NCI-H748 treated with DMSO at 0.1 percent for 48 hours (cell line): ENCODE measurements at regions not wholly inside any gene's neighbourhood (a gene's known extent, or its start where the extent isn't known, plus 50 kb on each side); places are given as distances from the start of the nearest gene placed in this dataset.

Experiments used
- DNase-seq: peaks from one replicate; lab custom pipeline; 2025; lab: John Stamatoyannopoulos, UW

GRCh38 chr1:195828325-195828724 is 779.9 kb downstream of the KCNT2 start:
- DNase-seq = no peak

- no peak for DNase-seq
These were observed 787.3 kb downstream of the KCNT2 start for GRCh38 chr1:195820925-195821324.

GRCh38 chr1:195806060-195806459 is 802.2 kb downstream of the KCNT2 start:
- DNase-seq = no peak

DNA sequence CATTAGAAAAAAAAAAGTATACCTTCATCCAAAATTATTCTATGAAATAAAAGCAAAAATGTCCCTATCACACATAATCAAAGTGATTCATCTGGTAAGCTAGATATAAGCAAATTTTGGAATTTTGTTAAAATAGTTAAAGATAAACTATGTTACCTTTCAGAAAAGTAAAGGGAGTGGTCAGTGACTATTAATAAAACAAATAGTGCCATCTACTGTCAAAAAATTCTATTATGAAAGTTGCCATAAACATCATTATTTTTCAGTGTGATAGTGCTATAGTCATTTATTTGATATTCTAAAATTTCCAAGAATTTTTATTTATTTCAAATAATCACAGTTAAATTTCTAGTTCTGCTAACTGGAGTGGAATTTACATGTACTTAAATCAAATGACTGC is 803.7 kb downstream of the KCNT2 start:
- DNase-seq = no peak

GRCh38 chr1:195799016-195799415 is 809.2 kb downstream of the KCNT2 start:
- no peak for DNase-seq

GRCh38 chr1:195794225-195794624 is 814.0 kb downstream of the KCNT2 start:
- DNase-seq = no peak

DNA sequence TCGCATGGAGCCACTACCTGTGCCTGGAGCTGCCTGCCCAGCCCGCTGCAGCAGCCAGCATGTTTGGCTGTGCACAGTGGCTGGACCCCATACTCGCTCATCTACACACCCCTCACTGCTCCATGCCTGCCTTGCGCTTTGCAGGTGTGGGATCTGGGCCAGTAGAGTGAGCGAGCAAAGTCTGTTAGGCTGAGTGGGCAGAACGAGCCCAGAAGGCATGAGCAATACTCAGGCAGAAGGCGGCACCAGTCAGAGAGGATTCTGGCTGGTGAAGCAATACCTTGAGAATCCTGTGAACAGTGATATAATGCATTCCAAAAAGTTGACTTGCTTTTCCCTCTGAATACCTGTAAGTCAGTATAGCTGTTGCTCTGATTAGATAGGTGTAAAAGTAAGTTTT is 816.4 kb downstream of the KCNT2 start:
- DNase-seq = no peak

DNA sequence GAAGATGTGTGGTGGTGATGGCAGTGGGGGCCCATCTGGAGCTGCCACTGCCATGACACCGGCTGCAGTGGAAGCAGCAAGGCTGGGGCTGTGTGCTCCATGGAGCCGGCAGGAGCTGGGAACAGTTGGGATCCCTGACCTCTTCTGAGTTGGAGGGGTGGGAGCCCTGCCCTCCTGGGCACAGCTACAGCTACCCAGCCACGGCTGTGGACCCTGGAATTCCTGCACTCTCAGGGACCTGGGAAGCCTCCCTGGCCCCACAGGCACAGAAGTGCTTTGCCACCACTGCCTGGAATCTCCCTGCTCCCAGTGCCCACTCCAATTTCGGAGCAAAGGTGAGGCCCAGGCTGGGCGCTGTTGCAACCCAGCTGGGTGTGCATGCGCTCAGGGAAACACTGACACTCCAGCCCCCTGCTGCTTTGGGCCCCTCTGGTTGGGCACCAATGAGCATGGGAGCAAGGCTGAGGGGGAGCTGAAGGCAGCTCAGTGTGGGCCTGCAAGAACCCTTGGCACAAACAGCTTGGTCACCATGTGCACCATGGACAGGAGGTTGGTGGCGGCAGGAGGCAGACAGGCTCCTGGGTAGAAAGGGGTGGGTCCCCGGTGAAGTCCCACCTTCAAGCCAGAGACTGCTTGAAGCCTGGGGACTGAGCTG is 817.6 kb downstream of the KCNT2 start:
- no peak for DNase-seq

- DNase-seq = no peak
These were observed 818.9 kb downstream of the KCNT2 start for GRCh38 chr1:195789321-195789720.

GRCh38 chr1:195788721-195789120 is 819.5 kb downstream of the KCNT2 start:
- DNase-seq = no peak

DNA sequence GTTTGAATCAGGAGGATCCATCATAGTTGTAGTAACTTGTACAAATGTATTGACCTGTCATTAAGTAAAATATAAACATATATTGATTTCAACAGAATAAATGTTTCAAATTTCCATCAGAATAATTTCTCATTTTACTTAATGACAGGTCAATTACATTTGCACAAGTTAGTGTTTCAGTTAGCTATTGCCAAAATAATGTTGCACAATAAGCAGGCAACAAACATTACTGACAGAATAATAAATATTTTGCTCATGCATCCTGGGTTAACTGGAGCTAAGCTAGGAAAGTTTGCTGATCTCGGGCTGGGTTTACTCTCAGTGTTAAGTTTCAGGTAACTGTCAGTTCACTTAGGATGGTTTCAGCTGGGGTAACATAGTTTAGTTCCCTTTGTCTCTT is 822.4 kb downstream of the KCNT2 start:
- DNase-seq = no peak

GRCh38 chr1:195773931-195774330 is 834.3 kb downstream of the KCNT2 start:
- DNase-seq = no peak

DNA sequence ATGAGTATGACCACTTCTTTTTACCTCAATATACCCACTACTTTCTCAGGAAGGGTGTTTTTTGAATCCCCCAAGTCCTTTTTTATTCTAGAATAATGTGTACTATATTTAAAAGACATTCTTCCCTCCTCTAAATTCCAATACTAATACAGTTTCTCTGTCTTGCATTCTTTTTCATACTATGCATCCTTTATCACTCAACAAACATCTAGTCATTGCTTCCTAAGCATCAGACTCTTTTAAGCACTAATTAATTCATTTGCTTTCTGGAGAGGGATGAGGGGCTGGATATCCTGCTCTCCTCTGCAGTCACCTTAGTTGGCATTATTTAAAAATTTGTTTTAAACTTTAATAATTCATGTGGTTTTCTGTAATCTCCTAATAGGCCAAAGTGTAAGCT is 838.8 kb downstream of the KCNT2 start:
- no peak for DNase-seq

DNA sequence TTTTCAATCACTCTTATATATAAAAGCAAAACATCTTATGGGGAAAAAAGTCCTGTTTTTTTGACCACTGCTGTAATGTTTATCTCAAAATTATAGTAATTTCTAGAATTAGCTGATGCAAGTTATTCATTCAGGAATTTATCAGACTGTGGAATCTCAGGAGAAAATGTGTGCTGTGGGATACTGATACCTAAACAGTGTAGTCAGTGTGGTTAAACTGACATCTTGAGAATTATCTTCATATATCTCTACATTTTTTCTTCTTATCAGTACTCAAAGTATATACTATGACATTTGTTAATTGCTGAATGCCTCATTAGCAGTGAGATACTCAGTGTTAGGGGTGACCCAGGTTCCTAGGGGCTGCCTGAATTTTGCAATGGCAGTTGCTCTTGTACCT is 839.3 kb downstream of the KCNT2 start:
- DNase-seq = no peak

- DNase-seq = no peak
These were observed 839.9 kb downstream of the KCNT2 start for GRCh38 chr1:195768377-195768776.

GRCh38 chr1:195766709-195767108 is 841.5 kb downstream of the KCNT2 start:
- no peak for DNase-seq

GRCh38 chr1:195765099-195765498 is 843.1 kb downstream of the KCNT2 start:
- DNase-seq = no peak

DNA sequence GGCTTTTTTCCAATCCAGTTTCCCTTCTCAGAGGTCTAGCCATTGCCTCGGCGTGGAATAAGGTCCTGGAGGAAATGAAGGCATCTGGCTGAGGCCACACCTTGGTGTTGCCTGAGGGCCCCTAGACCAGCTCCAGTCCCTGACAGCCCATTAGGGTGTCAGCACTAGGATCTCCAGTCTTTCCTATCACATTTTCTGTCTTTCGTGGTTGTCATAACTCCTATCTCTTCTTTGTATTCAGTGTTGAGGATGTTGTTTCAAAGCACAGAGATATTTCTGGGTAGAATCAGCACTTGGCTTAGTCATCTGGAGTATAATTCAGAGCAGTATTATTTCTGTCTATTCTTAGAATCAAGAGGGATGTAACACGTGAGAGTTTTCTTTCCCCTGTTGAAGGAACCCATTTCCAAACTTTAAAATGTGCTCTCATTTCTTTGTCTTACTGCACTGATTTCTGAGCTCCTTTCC is 844.3 kb downstream of the KCNT2 start:
- DNase-seq = no peak

GRCh38 chr1:195763146-195763906 is 844.9 kb downstream of the KCNT2 start:
- DNase-seq = no peak

DNA sequence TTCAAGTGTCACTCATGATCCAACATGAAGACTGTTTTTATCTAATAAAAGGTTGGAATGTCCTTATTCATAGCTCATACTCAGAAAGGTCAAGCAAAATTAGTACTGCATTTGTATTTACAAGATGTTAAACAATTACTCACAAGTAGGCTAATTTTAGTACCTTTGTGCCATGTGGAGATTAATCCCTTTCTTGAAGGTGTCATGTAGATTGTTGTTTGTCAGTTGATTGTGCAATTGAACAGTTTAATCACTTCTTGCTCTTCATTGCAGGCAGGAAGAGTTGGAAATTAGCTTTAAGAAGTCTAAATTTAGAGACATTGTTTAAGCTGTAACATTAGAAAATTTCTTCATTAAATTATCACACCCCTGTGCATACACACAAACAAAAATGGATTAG is 847.1 kb downstream of the KCNT2 start:
- DNase-seq = no peak

- DNase-seq = no peak
These were observed 852.1 kb downstream of the KCNT2 start for GRCh38 chr1:195756109-195756508.

- no peak for DNase-seq
These were observed 853.4 kb downstream of the KCNT2 start for GRCh38 chr1:195754874-195755273.

DNA sequence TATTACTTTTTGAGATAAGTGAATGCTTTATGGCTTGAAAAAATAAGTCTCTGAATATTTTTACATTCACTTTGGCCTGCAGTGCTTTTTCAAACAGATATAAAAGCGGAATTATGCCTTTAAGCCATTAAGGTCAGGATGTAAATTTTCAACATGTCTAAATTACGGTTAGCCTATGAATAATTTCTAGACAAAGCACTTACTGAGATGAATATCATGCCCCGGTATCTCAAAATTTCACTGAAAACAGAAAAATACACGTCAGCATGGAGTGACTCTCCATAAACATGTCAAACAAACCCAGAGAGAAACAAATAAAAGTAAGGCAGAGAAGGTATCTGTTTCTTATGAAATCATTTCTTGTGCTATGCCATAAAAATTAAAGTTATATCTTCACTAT is 853.9 kb downstream of the KCNT2 start:
- DNase-seq = no peak

GRCh38 chr1:195748969-195749368 is 859.3 kb downstream of the KCNT2 start:
- no peak for DNase-seq
